Neural cell (in vitro differentiated cells): ENCODE measurements at regions not wholly inside any gene's neighbourhood (a gene's known extent, or its start where the extent isn't known, plus 50 kb on each side); places are given as distances from the start of the nearest gene placed in this dataset.

Experiments used
- H2AFZ ChIP-seq: fragments of 200-600, 300-800 bp; sonication (generic), shearing (Covaris generic); 2 replicates; pipeline ENCODE4 v1.6.0; 2014; ENCODE audit warnings: low read depth, mild to moderate bottlenecking, antibody characterized with exemption, low read length, moderate library complexity
- H3F3A ChIP-seq: fragments of 200-600 bp; shearing (Covaris generic); 2 replicates; pipeline ENCODE4 v1.6.1; 2016; ENCODE audit warnings: mild to moderate bottlenecking, moderate library complexity, mixed read lengths, antibody characterized with exemption, low read length; ENCODE audit not compliant: insufficient read depth, poor library complexity, severe bottlenecking
- H3K27ac ChIP-seq: fragments of 200-600, 300-800 bp; sonication (generic), shearing (Covaris generic); 2 replicates; pipeline ENCODE4 v1.5.1; 2014; ENCODE audit warnings: mild to moderate bottlenecking, low read length, moderate library complexity
- H3K27me3 ChIP-seq: fragments of 300-800, 200-600 bp; sonication (generic), shearing (Covaris generic); 2 replicates; pipeline ENCODE4 v1.6.0; 2014; ENCODE audit warnings: mild to moderate bottlenecking, low read depth, low read length, moderate library complexity; ENCODE audit not compliant: insufficient read depth
- H3K36me3 ChIP-seq: fragments of 300-800, 200-600 bp; sonication (generic), shearing (Covaris generic); 2 replicates; pipeline ENCODE4 v1.5.1; 2014; ENCODE audit warnings: mild to moderate bottlenecking, antibody characterized with exemption, low read length, moderate library complexity; ENCODE audit not compliant: insufficient read depth
- H3K4me2 ChIP-seq: fragments of 300-800, 200-600 bp; sonication (generic), shearing (Covaris generic); 2 replicates; pipeline ENCODE4 v1.6.0; 2014; ENCODE audit warnings: mild to moderate bottlenecking, low read length
- H3K4me3 ChIP-seq: fragments of 300-800, 200-600 bp; sonication (generic), shearing (Covaris generic); 2 replicates; pipeline ENCODE4 v1.5.1; 2014; ENCODE audit warnings: mild to moderate bottlenecking, low read length, moderate library complexity
- H3K79me2 ChIP-seq: fragments of 200-600 bp; shearing (Covaris generic); replicated peaks from 2 replicates; pipeline ENCODE4 v1.6.0; 2014; ENCODE audit warnings: mild to moderate bottlenecking, low read length, moderate library complexity; ENCODE audit not compliant: insufficient read depth
- H3K9ac ChIP-seq: fragments of 300-800, 200-600 bp; sonication (generic), shearing (Covaris generic); 2 replicates; pipeline ENCODE4 v1.6.1; 2016; ENCODE audit warnings: mild to moderate bottlenecking, low read length, mixed read lengths
- H3K9me2 ChIP-seq: fragments of 200-600 bp; shearing (Covaris generic); 2 replicates; pipeline ENCODE4 v1.6.1; 2016; ENCODE audit warnings: mild to moderate bottlenecking, low read length, mixed read lengths; ENCODE audit not compliant: insufficient read depth
- H3K9me3 ChIP-seq: fragments of 200-600, 300-800 bp; sonication (generic), shearing (Covaris generic); 2 replicates; pipeline ENCODE4 v1.6.1; 2016; ENCODE audit warnings: mild to moderate bottlenecking, mixed run types, low read length, moderate library complexity, mixed read lengths
- H4K20me1 ChIP-seq: fragments of 200-600 bp; shearing (Covaris generic); 2 replicates; pipeline ENCODE4 v1.6.1; 2016; ENCODE audit warnings: mild to moderate bottlenecking, mixed run types; ENCODE audit not compliant: insufficient read depth
- EP300 ChIP-seq: fragments of 450-650 bp; conservative IDR thresholded peaks from 2 replicates; pipeline ENCODE4 v1.6.1; 2014; ENCODE audit warnings: antibody characterized with exemption, mild to moderate bottlenecking, moderate library complexity; ENCODE audit not compliant: poor library complexity, severe bottlenecking
- EZH2 ChIP-seq: fragments of 200-600, 300-800 bp; shearing (Covaris generic), sonication (generic); IDR thresholded peaks from 2 replicates; pipeline ENCODE4 v1.6.1; 2014; ENCODE audit warnings: antibody characterized with exemption, low read length, borderline replicate concordance, mild to moderate bottlenecking; ENCODE audit not compliant: insufficient read depth, poor library complexity, severe bottlenecking
- MXI1 ChIP-seq: fragments of 450-650 bp; conservative IDR thresholded peaks from 2 replicates; pipeline ENCODE4 v1.6.1; 2014; ENCODE audit warnings: antibody characterized with exemption, mild to moderate bottlenecking; ENCODE audit not compliant: poor library complexity, severe bottlenecking
- POLR2AphosphoS5 ChIP-seq: IDR thresholded peaks from 2 replicates; pipeline ENCODE4 v1.6.1; 2012
- RAD21 ChIP-seq: fragments of 450-650 bp; conservative IDR thresholded peaks from 2 replicates; pipeline ENCODE4 v1.6.1; 2014; ENCODE audit warnings: antibody characterized with exemption, mild to moderate bottlenecking, moderate library complexity
- SMC3 ChIP-seq: fragments of 450-650 bp; conservative IDR thresholded peaks from 2 replicates; pipeline ENCODE4 v1.6.1; 2014; ENCODE audit warnings: antibody characterized with exemption, mild to moderate bottlenecking, moderate library complexity; ENCODE audit not compliant: poor library complexity
- TAF1 ChIP-seq: IDR thresholded peaks from 2 replicates; pipeline ENCODE4 v1.6.1; 2012; ENCODE audit warnings: low read depth
- TF ChIP-seq, protein P1 (sequence below): fragments of 450-650 bp; IDR thresholded peaks from 2 replicates; pipeline ENCODE4 v1.5.1; 2014; ENCODE audit warnings: antibody characterized with exemption, mild to moderate bottlenecking, moderate library complexity; ENCODE audit not compliant: poor library complexity, severe bottlenecking
- TF ChIP-seq, protein P2 (sequence below): IDR thresholded peaks from 2 replicates; pipeline ENCODE4 v1.6.1; 2012; ENCODE audit warnings: borderline replicate concordance

DNA sequence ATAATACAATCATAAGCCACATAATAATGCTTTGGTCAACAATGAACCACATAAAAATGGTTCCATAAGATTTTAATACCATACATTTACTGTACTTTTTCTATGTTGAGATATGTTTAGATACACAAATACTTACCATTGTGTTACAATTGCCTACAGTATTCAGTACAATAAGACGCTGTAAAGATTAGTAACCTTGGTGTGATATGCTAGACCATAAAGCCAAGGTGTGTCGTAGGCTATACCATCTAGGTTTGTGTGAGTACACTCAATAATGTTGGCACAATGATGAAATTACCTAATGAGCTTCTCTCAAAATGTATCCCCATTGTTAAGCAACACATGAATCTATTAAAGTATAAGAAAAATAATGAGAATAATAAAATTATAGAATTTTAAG is 662.3 kb downstream of the SATB2 start:
- H3K4me3 ChIP-seq: no peak overlapping the region
- H3K27ac ChIP-seq: no peak overlapping the region
- no peak overlapping the region for H2AFZ ChIP-seq
- TF ChIP-seq POLR2AphosphoS5: no peak
- no peak for TF ChIP-seq SMC3
- TF ChIP-seq, protein P1, sequence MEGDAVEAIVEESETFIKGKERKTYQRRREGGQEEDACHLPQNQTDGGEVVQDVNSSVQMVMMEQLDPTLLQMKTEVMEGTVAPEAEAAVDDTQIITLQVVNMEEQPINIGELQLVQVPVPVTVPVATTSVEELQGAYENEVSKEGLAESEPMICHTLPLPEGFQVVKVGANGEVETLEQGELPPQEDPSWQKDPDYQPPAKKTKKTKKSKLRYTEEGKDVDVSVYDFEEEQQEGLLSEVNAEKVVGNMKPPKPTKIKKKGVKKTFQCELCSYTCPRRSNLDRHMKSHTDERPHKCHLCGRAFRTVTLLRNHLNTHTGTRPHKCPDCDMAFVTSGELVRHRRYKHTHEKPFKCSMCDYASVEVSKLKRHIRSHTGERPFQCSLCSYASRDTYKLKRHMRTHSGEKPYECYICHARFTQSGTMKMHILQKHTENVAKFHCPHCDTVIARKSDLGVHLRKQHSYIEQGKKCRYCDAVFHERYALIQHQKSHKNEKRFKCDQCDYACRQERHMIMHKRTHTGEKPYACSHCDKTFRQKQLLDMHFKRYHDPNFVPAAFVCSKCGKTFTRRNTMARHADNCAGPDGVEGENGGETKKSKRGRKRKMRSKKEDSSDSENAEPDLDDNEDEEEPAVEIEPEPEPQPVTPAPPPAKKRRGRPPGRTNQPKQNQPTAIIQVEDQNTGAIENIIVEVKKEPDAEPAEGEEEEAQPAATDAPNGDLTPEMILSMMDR: no peak
- no peak for TF ChIP-seq MXI1
- TF ChIP-seq, protein P2, sequence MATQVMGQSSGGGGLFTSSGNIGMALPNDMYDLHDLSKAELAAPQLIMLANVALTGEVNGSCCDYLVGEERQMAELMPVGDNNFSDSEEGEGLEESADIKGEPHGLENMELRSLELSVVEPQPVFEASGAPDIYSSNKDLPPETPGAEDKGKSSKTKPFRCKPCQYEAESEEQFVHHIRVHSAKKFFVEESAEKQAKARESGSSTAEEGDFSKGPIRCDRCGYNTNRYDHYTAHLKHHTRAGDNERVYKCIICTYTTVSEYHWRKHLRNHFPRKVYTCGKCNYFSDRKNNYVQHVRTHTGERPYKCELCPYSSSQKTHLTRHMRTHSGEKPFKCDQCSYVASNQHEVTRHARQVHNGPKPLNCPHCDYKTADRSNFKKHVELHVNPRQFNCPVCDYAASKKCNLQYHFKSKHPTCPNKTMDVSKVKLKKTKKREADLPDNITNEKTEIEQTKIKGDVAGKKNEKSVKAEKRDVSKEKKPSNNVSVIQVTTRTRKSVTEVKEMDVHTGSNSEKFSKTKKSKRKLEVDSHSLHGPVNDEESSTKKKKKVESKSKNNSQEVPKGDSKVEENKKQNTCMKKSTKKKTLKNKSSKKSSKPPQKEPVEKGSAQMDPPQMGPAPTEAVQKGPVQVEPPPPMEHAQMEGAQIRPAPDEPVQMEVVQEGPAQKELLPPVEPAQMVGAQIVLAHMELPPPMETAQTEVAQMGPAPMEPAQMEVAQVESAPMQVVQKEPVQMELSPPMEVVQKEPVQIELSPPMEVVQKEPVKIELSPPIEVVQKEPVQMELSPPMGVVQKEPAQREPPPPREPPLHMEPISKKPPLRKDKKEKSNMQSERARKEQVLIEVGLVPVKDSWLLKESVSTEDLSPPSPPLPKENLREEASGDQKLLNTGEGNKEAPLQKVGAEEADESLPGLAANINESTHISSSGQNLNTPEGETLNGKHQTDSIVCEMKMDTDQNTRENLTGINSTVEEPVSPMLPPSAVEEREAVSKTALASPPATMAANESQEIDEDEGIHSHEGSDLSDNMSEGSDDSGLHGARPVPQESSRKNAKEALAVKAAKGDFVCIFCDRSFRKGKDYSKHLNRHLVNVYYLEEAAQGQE: no peak
- no peak for TF ChIP-seq RAD21
- no peak for TF ChIP-seq EZH2
- TF ChIP-seq EP300: no peak
- no peak for TF ChIP-seq TAF1
- H3F3A ChIP-seq: no peaks in the 10 kb centered on the region
- H3K79me2 ChIP-seq: no peaks in the 10 kb centered on the region
- H3K9ac ChIP-seq: no peak overlapping the region
- H3K9me3 ChIP-seq: no peaks in the 10 kb centered on the region
- H3K9me2 ChIP-seq: no peaks in the 10 kb centered on the region
- H3K36me3 ChIP-seq: no peaks in the 10 kb centered on the region
- no peak overlapping the region for H3K4me2 ChIP-seq
- H3K27me3 ChIP-seq: no peaks in the 10 kb centered on the region
- H4K20me1 ChIP-seq: no peaks in the 10 kb centered on the region

DNA sequence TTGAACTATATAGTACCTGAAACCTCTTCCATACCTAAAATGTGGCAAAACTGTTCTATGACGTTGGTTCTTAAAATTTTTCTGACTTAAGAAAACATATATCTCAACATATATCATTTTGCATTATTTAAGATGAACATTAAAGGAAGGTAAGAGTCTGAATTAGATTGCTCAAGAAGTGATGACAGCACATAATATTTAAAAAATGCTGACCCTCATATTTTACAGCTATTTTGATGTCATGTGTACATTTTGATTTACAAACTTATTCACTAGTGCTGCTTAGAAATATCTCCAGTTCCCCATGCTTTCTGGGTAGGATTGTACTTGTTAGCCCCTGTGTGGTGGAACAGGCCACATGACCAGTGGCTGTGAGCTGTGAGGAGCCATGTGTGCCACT is 666.1 kb downstream of the SATB2 start:
- no peak overlapping the region for H3K4me2 ChIP-seq
- no peaks in the 10 kb centered on the region for H3F3A ChIP-seq
- H2AFZ ChIP-seq: no peak overlapping the region
- H3K27ac ChIP-seq: no peak overlapping the region
- H4K20me1 ChIP-seq: no peaks in the 10 kb centered on the region
- no peak overlapping the region for H3K4me3 ChIP-seq
- no peak overlapping the region for H3K9ac ChIP-seq
- no peak for TF ChIP-seq RAD21
- no peak for TF ChIP-seq EZH2
- TF ChIP-seq, protein P1: no peak
- TF ChIP-seq MXI1: no peak
- TF ChIP-seq, protein P2: no peak
- TF ChIP-seq EP300: no peak
- no peak for TF ChIP-seq POLR2AphosphoS5
- H3K9me3 ChIP-seq: no peaks in the 10 kb centered on the region
- no peaks in the 10 kb centered on the region for H3K36me3 ChIP-seq
- H3K79me2 ChIP-seq: no peaks in the 10 kb centered on the region
- H3K27me3 ChIP-seq: no peaks in the 10 kb centered on the region
- H3K9me2 ChIP-seq: no peaks in the 10 kb centered on the region
